Neural progenitor cell (in vitro differentiated cells): ENCODE measurements at regions not wholly inside any gene's neighbourhood (a gene's known extent, or its start where the extent isn't known, plus 50 kb on each side); places are given as distances from the start of the nearest gene placed in this dataset.
A peak's percentile ranks its signal among the peaks of the same experiment; 100 is the strongest.

Experiments
- DNase-seq: peaks from one replicate; pipeline ENCODE4 v3.0.0-alpha.2; 2016; ENCODE audit warnings: low spot score
- H2AFZ ChIP-seq: fragments of 200-600 bp; sonication (generic); replicated peaks from 2 replicates; pipeline ENCODE4 v1.6.1; 2016; ENCODE audit warnings: antibody characterized with exemption
- H3F3A ChIP-seq: fragments of 200-600 bp; sonication (generic); 2 replicates; pipeline ENCODE4 v1.6.1; 2016; ENCODE audit warnings: antibody characterized with exemption, low read depth
- H3K27ac ChIP-seq: fragments of 200-600 bp; sonication (generic); 2 replicates; pipeline ENCODE4 v1.5.1; 2016; ENCODE audit warnings: mild to moderate bottlenecking
- H3K27me3 ChIP-seq: fragments of 200-600 bp; sonication (generic); 2 replicates; pipeline ENCODE4 v1.6.1; 2016; ENCODE audit warnings: mild to moderate bottlenecking, moderate library complexity
- H3K36me3 ChIP-seq: fragments of 200-600 bp; sonication (generic); 2 replicates; pipeline ENCODE4 v1.5.1; 2016
- H3K4me1 ChIP-seq: fragments of 200-600 bp; sonication (generic); 2 replicates; pipeline ENCODE4 v1.6.1; 2016; ENCODE audit warnings: mixed run types
- H3K4me2 ChIP-seq: fragments of 200-600 bp; sonication (generic); 2 replicates; pipeline ENCODE4 v1.6.1; 2016
- H3K4me3 ChIP-seq: fragments of 200-600 bp; sonication (generic); 2 replicates; pipeline ENCODE4 v1.5.1; 2016
- H3K79me2 ChIP-seq: fragments of 200-600 bp; sonication (generic); 2 replicates; pipeline ENCODE4 v1.6.1; 2016; ENCODE audit warnings: low read depth
- H3K9ac ChIP-seq: fragments of 200-600 bp; sonication (generic); 2 replicates; pipeline ENCODE4 v1.6.1; 2016
- H3K9me3 ChIP-seq: fragments of 200-600 bp; sonication (generic); 2 replicates; pipeline ENCODE4 v1.5.1; 2016; ENCODE audit warnings: low read depth
- H4K20me1 ChIP-seq: fragments of 200-600 bp; sonication (generic); 2 replicates; pipeline ENCODE4 v1.6.1; 2016; ENCODE audit warnings: low read depth
- H3K27ac Mint-ChIP-seq: 3 replicates; pipeline ENCODE4 v1.8.0; 2021; ENCODE audit warnings: mixed read lengths
- H3K27me3 Mint-ChIP-seq: 2 replicates; pipeline ENCODE4 v1.8.0; 2022; ENCODE audit warnings: low read depth, mild to moderate bottlenecking, inconsistent platforms, moderate library complexity, mixed read lengths; ENCODE audit not compliant: insufficient read depth
- H3K36me3 Mint-ChIP-seq: 3 replicates; pipeline ENCODE4 v1.8.0; 2021; ENCODE audit warnings: mixed read lengths
- H3K4me1 Mint-ChIP-seq: 3 replicates; pipeline ENCODE4 v1.8.0; 2021; ENCODE audit warnings: mixed read lengths
- H3K4me3 Mint-ChIP-seq: 3 replicates; pipeline ENCODE4 v1.8.0; 2021; ENCODE audit warnings: mild to moderate bottlenecking, moderate library complexity, mixed read lengths
- H3K9me3 Mint-ChIP-seq: 3 replicates; pipeline ENCODE4 v1.8.0; 2020; ENCODE audit warnings: mixed read lengths
- EZH2 ChIP-seq: fragments of 200-600 bp; sonication (generic); IDR thresholded peaks from 2 replicates; pipeline ENCODE4 v1.6.1; 2017; ENCODE audit warnings: antibody characterized with exemption, mild to moderate bottlenecking, moderate library complexity
- EZH2phosphoT487 ChIP-seq: fragments of 200-600 bp; sonication (generic); IDR thresholded peaks from 2 replicates; pipeline ENCODE4 v1.6.1; 2017; ENCODE audit warnings: antibody characterized with exemption
- TF ChIP-seq, protein P1 (sequence below): fragments of 200-600 bp; sonication (generic); IDR thresholded peaks from 2 replicates; pipeline ENCODE4 v1.5.1; 2017; ENCODE audit warnings: antibody characterized with exemption, mild to moderate bottlenecking

DNA sequence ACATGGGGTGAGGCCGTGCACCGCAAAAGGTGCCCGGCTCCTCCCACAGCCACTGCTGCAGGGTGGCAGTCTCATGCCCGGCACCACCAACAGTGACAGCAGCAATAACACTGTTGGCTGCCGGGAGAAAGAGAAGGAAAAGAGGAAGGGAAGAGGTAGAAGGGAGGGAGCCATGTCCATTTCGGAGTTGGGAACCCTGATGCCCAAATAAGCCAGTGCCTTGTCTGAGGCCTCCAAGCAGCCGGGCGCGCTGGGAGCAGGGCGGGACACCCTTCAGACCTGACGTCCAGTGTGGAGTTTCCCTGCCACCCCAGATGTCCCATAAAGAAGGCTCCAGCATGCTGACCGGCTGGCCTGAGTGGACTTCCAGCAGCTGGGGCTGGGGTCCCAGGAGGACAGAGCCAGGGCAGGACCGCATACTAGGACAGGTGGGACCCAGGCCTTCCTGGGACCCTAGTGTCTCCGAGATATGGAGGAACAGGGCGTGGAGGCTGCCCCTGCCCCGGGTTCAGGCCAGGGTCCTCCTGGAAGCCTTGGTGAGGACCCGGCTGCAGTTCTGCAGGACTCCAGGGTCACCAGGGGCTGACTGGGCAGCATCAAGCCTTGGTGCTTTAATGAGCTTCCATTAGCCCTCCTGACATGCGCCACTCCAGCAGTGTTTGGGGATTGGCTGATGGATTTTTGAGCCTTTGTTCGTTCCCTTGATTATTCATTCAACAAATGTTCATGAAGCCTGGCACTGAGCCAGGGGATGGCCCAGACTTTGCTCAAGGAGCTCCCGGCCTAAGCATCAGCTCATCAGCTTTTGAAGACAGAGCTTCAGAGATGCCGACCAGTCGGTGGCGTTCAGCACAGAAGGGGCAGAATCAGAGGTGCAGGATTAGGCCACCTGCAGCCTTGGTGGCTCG, 223.6 kb upstream of the CIBAR2 start:
- peaks cover 3% of the 10 kb centered on the region for H3K9me3 Mint-ChIP-seq
- H3K27me3 ChIP-seq, result peaks cover 33% of the 10 kb centered on the region
- H3K4me3 ChIP-seq, result peak overlapping the region; percentile 47
- no peaks in the 10 kb centered on the region for H3K79me2 ChIP-seq
- no peaks in the 10 kb centered on the region for H3K9me3 ChIP-seq
- H2AFZ ChIP-seq, result no peak overlapping the region
- no peaks in the 10 kb centered on the region for H3K36me3 ChIP-seq
- peak overlapping the region; percentile 81 for H3K4me3 Mint-ChIP-seq
- DNase-seq, result no peak
- peak overlapping the region; percentile 85 for H3K4me2 ChIP-seq
- TF ChIP-seq EZH2phosphoT487 (no peak), EZH2 (no peak)
- TF ChIP-seq, protein P1, sequence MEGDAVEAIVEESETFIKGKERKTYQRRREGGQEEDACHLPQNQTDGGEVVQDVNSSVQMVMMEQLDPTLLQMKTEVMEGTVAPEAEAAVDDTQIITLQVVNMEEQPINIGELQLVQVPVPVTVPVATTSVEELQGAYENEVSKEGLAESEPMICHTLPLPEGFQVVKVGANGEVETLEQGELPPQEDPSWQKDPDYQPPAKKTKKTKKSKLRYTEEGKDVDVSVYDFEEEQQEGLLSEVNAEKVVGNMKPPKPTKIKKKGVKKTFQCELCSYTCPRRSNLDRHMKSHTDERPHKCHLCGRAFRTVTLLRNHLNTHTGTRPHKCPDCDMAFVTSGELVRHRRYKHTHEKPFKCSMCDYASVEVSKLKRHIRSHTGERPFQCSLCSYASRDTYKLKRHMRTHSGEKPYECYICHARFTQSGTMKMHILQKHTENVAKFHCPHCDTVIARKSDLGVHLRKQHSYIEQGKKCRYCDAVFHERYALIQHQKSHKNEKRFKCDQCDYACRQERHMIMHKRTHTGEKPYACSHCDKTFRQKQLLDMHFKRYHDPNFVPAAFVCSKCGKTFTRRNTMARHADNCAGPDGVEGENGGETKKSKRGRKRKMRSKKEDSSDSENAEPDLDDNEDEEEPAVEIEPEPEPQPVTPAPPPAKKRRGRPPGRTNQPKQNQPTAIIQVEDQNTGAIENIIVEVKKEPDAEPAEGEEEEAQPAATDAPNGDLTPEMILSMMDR, result no peak
- peaks cover 36% of the 10 kb centered on the region for H3K4me1 ChIP-seq
- peaks cover 63% of the 10 kb centered on the region for H3K4me1 Mint-ChIP-seq
- no peak overlapping the region for H3K9ac ChIP-seq
- H3K27me3 Mint-ChIP-seq, result peaks cover 23% of the 10 kb centered on the region
- H3K36me3 Mint-ChIP-seq, result peaks cover 4% of the 10 kb centered on the region
- H3K27ac ChIP-seq, result no peak overlapping the region
- H3K27ac Mint-ChIP-seq, result peak overlapping the region; percentile 78
- peaks cover 36% of the 10 kb centered on the region for H3F3A ChIP-seq
- peaks cover 11% of the 10 kb centered on the region for H4K20me1 ChIP-seq

DNA sequence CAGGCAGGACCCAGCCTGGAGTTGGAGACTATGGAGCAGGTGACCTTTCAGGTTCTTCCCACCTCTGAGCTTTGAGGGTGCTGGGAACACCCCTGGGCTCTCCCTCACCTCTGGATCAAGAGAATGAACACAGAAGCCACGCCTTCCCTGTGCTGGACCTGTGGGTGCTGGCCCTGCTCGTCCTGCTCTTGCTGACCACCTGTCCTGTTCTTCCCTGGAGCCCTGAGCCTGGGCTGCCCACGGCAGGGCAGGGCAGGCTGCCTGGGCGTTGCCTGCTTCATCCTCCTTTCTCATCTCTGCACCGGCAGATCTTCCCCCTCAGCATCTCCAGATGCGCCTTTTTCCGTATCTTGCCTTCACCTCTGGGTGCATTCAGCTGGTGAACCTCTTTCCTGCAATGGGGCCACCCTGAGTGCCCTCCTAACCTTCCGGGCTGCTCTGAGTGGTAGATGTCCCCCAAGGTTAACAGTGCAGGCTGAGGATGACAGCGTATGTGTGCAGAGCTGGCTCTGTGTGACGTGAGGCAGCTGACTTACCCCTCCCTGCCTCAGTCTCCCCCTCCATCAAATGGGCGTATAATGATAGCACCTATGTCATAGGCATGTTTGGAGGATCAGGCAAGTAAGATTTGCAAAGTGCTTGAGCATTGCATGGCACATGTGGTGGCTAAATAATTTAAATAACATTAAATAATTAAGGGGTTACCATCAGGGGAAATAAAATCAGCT, 225.8 kb upstream of the CIBAR2 start:
- H3K4me3 Mint-ChIP-seq, result peak overlapping the region; percentile 52
- no peak for DNase-seq

DNA sequence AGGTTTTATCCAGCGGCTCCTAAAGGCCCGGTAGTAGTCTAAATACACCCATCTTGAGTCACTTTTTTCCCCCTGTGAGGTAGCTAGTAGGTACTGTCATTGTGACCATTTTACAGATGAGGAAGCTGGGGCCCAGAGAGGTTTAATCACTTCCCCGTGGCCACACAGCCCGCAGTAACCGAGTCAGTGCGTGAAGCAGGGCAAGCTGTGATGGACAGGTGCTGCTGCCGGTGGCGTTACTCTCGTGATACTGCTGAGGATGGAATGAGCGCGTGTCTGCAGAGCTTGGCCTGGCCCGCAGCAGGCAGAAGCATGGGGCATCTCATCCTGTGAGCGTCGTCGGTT, 226.3 kb upstream of the CIBAR2 start:
- peaks cover 29% of the 10 kb centered on the region for H3F3A ChIP-seq
- peaks cover 13% of the 10 kb centered on the region for H3K27me3 ChIP-seq
- peaks cover 26% of the 10 kb centered on the region for H3K4me1 ChIP-seq
- no peak for TF ChIP-seq EZH2phosphoT487
- TF ChIP-seq, protein P1, result no peak
- no peaks in the 10 kb centered on the region for H3K36me3 ChIP-seq
- no peaks in the 10 kb centered on the region for H3K79me2 ChIP-seq
- peaks cover 4% of the 10 kb centered on the region for H3K36me3 Mint-ChIP-seq
- H3K9me3 ChIP-seq, result no peaks in the 10 kb centered on the region
- H3K27ac Mint-ChIP-seq, result no peak overlapping the region
- DNase-seq, result no peak
- H3K4me2 ChIP-seq, result no peak overlapping the region
- peak overlapping the region; percentile 48 for H3K4me3 Mint-ChIP-seq
- H4K20me1 ChIP-seq, result peaks cover 11% of the 10 kb centered on the region
- no peak overlapping the region for H3K9ac ChIP-seq
- H3K27ac ChIP-seq, result no peak overlapping the region
- peaks cover 3% of the 10 kb centered on the region for H3K9me3 Mint-ChIP-seq
- peaks cover 21% of the 10 kb centered on the region for H3K27me3 Mint-ChIP-seq
- H3K4me3 ChIP-seq, result no peak overlapping the region
- no peak overlapping the region for H2AFZ ChIP-seq
- peaks cover 62% of the 10 kb centered on the region for H3K4me1 Mint-ChIP-seq

More for the DNA sequence above, 225.8 kb upstream of the CIBAR2 start:
- TF ChIP-seq EZH2phosphoT487 (no peak), EZH2 (no peak)
- TF ChIP-seq, protein P1, result no peak
- Mint-ChIP-seq H3K9me3 (peaks cover 3% of the 10 kb centered on the region), H3K36me3 (peaks cover 4% of the 10 kb centered on the region), H3K27ac (peak overlapping the region; percentile 22), H3K4me1 (peaks cover 64% of the 10 kb centered on the region), H3K27me3 (peaks cover 21% of the 10 kb centered on the region)
- Histone ChIP-seq H3K9ac (no peak overlapping the region), H3K79me2 (no peaks in the 10 kb centered on the region), H3K27me3 (peaks cover 19% of the 10 kb centered on the region), H3K27ac (no peak overlapping the region), H2AFZ (no peak overlapping the region), H4K20me1 (peaks cover 11% of the 10 kb centered on the region), H3K4me1 (peaks cover 27% of the 10 kb centered on the region), H3K4me3 (no peak overlapping the region), H3K36me3 (no peaks in the 10 kb centered on the region), H3K9me3 (no peaks in the 10 kb centered on the region), H3K4me2 (no peak overlapping the region), H3F3A (peaks cover 29% of the 10 kb centered on the region)
